ENCODE measurements at regions not wholly inside any gene's neighbourhood (a gene's known extent, or its start where the extent isn't known, plus 50 kb on each side); places are given as distances from the start of the nearest gene placed in this dataset.

- Histone ChIP-seq H3K27ac (no peak overlapping the region), H3K36me3 (no peaks in the 10 kb centered on the region), H3K9me3 (no peaks in the 10 kb centered on the region), H3K27me3 (no peaks in the 10 kb centered on the region), H3K4me3 (no peak overlapping the region), H3K4me1 (no peaks in the 10 kb centered on the region)
- no peak for TF ChIP-seq POLR2A (IDR thresholded peaks at IDR 0.05)
- TF ChIP-seq CTCF (IDR thresholded peaks at IDR 0.05) = no peak
- intact Hi-C loops (cut with DNase I) = no loop called here
- no peak for DNase-seq
- 80 to 86% methylated on average over 5 of the region's 5 CpGs for WGBS, 2 donors
These were observed 52.5 kb upstream of the UNC5B start for GRCh38 chr10:71159892-71160291.

- Histone ChIP-seq H3K4me1 (no peaks in the 10 kb centered on the region), H3K27me3 (no peaks in the 10 kb centered on the region), H3K9me3 (no peaks in the 10 kb centered on the region), H3K36me3 (no peaks in the 10 kb centered on the region), H3K4me3 (no peak overlapping the region), H3K27ac (no peak overlapping the region)
- WGBS, 2 donors = 58 to 62% methylated on average over 2 to 4 of the region's 4 CpGs
- DNase-seq = no peak
- intact Hi-C loops (cut with DNase I) = no loop called here
- TF ChIP-seq CTCF (IDR thresholded peaks at IDR 0.05) = no peak
- no peak for TF ChIP-seq POLR2A (IDR thresholded peaks at IDR 0.05)
These were observed 50.9 kb upstream of the UNC5B start for GRCh38 chr10:71161425-71161824.
